ENCODE measurements at regions not wholly inside any gene's neighbourhood (a gene's known extent, or its start where the extent isn't known, plus 50 kb on each side); places are given as distances from the start of the nearest gene placed in this dataset.

- H3K27me3 Mint-ChIP-seq (ENCODE audit: low read depth): peaks cover 18% of the 10 kb centered on the region
- TF ChIP-seq CTCF (IDR thresholded peaks at IDR 0.05): no peak
- no peak overlapping the region for H3K4me3 Mint-ChIP-seq (ENCODE audit: unreplicated experiment)
- H3K9me3 Mint-ChIP-seq (ENCODE audit: low read depth): peaks cover 7% of the 10 kb centered on the region
- H3K27ac Mint-ChIP-seq (ENCODE audit: unreplicated experiment): no peak overlapping the region
- DNase-seq (ENCODE audit: low spot score): no peak
- H3K4me1 Mint-ChIP-seq (ENCODE audit: low read depth): no peaks in the 10 kb centered on the region
- H3K36me3 Mint-ChIP-seq (ENCODE audit: low read depth): no peaks in the 10 kb centered on the region
Observed at GRCh38 chr16:55189682-55190636, 134.0 kb upstream of the IRX6 start.

GRCh38 chr16:55192734-55193133 lies 131.3 kb upstream of the IRX6 start:
- Mint-ChIP-seq H3K36me3 (ENCODE audit: low read depth) (no peaks in the 10 kb centered on the region), H3K27me3 (ENCODE audit: low read depth) (peaks cover 13% of the 10 kb centered on the region), H3K4me1 (ENCODE audit: low read depth) (no peaks in the 10 kb centered on the region), H3K27ac (ENCODE audit: unreplicated experiment) (no peak overlapping the region), H3K9me3 (ENCODE audit: low read depth) (peaks cover 10% of the 10 kb centered on the region), H3K4me3 (ENCODE audit: unreplicated experiment) (no peak overlapping the region)
- TF ChIP-seq CTCF (IDR thresholded peaks at IDR 0.05): no peak
- DNase-seq (ENCODE audit: low spot score): no peak

GRCh38 chr16:55203570-55203969 lies 120.4 kb upstream of the IRX6 start:
- TF ChIP-seq CTCF (IDR thresholded peaks at IDR 0.05): no peak
- H3K36me3 Mint-ChIP-seq (ENCODE audit: low read depth): no peaks in the 10 kb centered on the region
- H3K27ac Mint-ChIP-seq (ENCODE audit: unreplicated experiment): no peak overlapping the region
- H3K4me1 Mint-ChIP-seq (ENCODE audit: low read depth): no peaks in the 10 kb centered on the region
- H3K4me3 Mint-ChIP-seq (ENCODE audit: unreplicated experiment): no peak overlapping the region
- no peaks in the 10 kb centered on the region for H3K9me3 Mint-ChIP-seq (ENCODE audit: low read depth)
- no peak for DNase-seq (ENCODE audit: low spot score)
- peaks cover 13% of the 10 kb centered on the region for H3K27me3 Mint-ChIP-seq (ENCODE audit: low read depth)

GRCh38 chr16:55204069-55204468 lies 119.9 kb upstream of the IRX6 start:
- Mint-ChIP-seq H3K9me3 (ENCODE audit: low read depth) (no peaks in the 10 kb centered on the region), H3K27ac (ENCODE audit: unreplicated experiment) (no peak overlapping the region), H3K4me1 (ENCODE audit: low read depth) (no peaks in the 10 kb centered on the region), H3K4me3 (ENCODE audit: unreplicated experiment) (no peak overlapping the region), H3K36me3 (ENCODE audit: low read depth) (no peaks in the 10 kb centered on the region), H3K27me3 (ENCODE audit: low read depth) (peaks cover 14% of the 10 kb centered on the region)
- no peak for TF ChIP-seq CTCF (IDR thresholded peaks at IDR 0.05)
- DNase-seq (ENCODE audit: low spot score): no peak

GRCh38 chr16:55204923-55205322 lies 119.1 kb upstream of the IRX6 start:
- Mint-ChIP-seq H3K36me3 (ENCODE audit: low read depth) (no peaks in the 10 kb centered on the region), H3K27me3 (ENCODE audit: low read depth) (peaks cover 18% of the 10 kb centered on the region), H3K27ac (ENCODE audit: unreplicated experiment) (no peak overlapping the region), H3K4me3 (ENCODE audit: unreplicated experiment) (no peak overlapping the region), H3K9me3 (ENCODE audit: low read depth) (no peaks in the 10 kb centered on the region), H3K4me1 (ENCODE audit: low read depth) (no peaks in the 10 kb centered on the region)
- TF ChIP-seq CTCF (IDR thresholded peaks at IDR 0.05): no peak
- DNase-seq (ENCODE audit: low spot score): no peak
